B cell (primary cell): ENCODE measurements at regions not wholly inside any gene's neighbourhood (a gene's known extent, or its start where the extent isn't known, plus 50 kb on each side); places are given as distances from the start of the nearest gene placed in this dataset.

ENCODE experiments used
- CTCF ChIP-seq: fragments of 200-600 bp; IDR thresholded peaks from one replicate; pipeline ENCODE4 v1.8.0; 2022; ENCODE audit warnings: antibody characterized with exemption, mild to moderate bottlenecking
- EZH2 ChIP-seq: IDR thresholded peaks from 2 replicates; pipeline ENCODE4 v1.6.1; 2012; ENCODE audit warnings: borderline replicate concordance, low read depth, mild to moderate bottlenecking, moderate library complexity, low read length; ENCODE audit not compliant: insufficient read depth, poor library complexity, severe bottlenecking

- TF ChIP-seq EZH2 (no peak), CTCF (no peak)
Measured at GRCh38 chr3:72299321-72299802, 514.4 kb upstream of the PROK2 start.
